Spleen (tissue), 11 donors: ENCODE measurements at regions not wholly inside any gene's neighbourhood (a gene's known extent, or its start where the extent isn't known, plus 50 kb on each side); places are given as distances from the start of the nearest gene placed in this dataset.
"Not testable (repeated sequence)": the region's sequence is repeated elsewhere in the genome, so short reads cannot be mapped to it uniquely, and the experiment has no call there.

Experiments used
- DNase-seq: peaks from one replicate; pipeline ENCODE4 v3.0.0-alpha.2; 2020
- H3K27ac ChIP-seq, 8 donors: fragments of 200-600 bp; sonication (generic) in 7 of 8; 1 replicate in 4 of 8; 2 replicates in 4 of 8; pipeline versions ENCODE4 v1.5.0 to v1.8.0; 2016 to 2021; ENCODE audit warnings: inconsistent platforms in 4 of 8, mild to moderate bottlenecking in 4 of 8, moderate library complexity in 1 of 8
- H3K27me3 ChIP-seq, 7 donors: fragments of 200-600 bp; sonication (generic) in 6 of 7; replicated peaks in 1 of 7; 1 replicate in 4 of 7; 2 replicates in 3 of 7; pipeline versions ENCODE4 v1.5.0 to v1.8.0; 2016 to 2021; ENCODE audit warnings: inconsistent platforms in 3 of 7, mild to moderate bottlenecking in 1 of 7
- H3K36me3 ChIP-seq, 6 donors: fragments of 200-600 bp; sonication (generic) in 5 of 6; 1 replicate in 4 of 6; 2 replicates in 2 of 6; pipeline versions ENCODE4 v1.5.0 to v1.8.0; 2016 to 2021; ENCODE audit warnings: inconsistent platforms in 2 of 6
- H3K4me1 ChIP-seq, 6 donors: fragments of 200-600 bp; sonication (generic) in 5 of 6; 1 replicate in 3 of 6; 2 replicates in 3 of 6; pipeline versions ENCODE4 v1.5.0 to v1.8.0; 2016 to 2021; ENCODE audit warnings: inconsistent platforms in 3 of 6
- H3K4me3 ChIP-seq, 8 donors: fragments of 200-600 bp; sonication (generic) in 7 of 8; 1 replicate in 4 of 8; 2 replicates in 4 of 8; pipeline versions ENCODE4 v1.5.0 to v1.8.0; 2016 to 2021; ENCODE audit warnings: inconsistent platforms in 4 of 8, mild to moderate bottlenecking in 4 of 8, moderate library complexity in 2 of 8
- H3K9me3 ChIP-seq, 8 donors: fragments of 200-600 bp; sonication (generic) in 7 of 8; 1 replicate in 4 of 8; 2 replicates in 4 of 8; pipeline versions ENCODE4 v1.5.0 to v1.8.0; 2016 to 2021; ENCODE audit warnings: inconsistent platforms in 4 of 8
- CTCF ChIP-seq, 11 experiments: fragments of 200-600 bp in 7 of 11; fragments of 450-650 bp in 4 of 11; sonication (generic) in 4 of 11; IDR thresholded peaks in 8 of 11; conservative IDR thresholded peaks in 3 of 11; 1 replicate in 7 of 11; 2 replicates in 4 of 11; pipeline versions ENCODE4 v1.4.0 to v1.8.0; 2016 to 2021; ENCODE audit warnings: antibody characterized with exemption in 11 of 11, inconsistent platforms in 4 of 11, mild to moderate bottlenecking in 1 of 11
- POLR2A ChIP-seq, 3 donors: fragments of 450-650 bp; IDR thresholded peaks; one replicate each; pipeline ENCODE4 v1.5.1; 2017; ENCODE audit warnings: antibody characterized with exemption in 3 of 3, mild to moderate bottlenecking in 1 of 3
- POLR2AphosphoS5 ChIP-seq, 3 donors: sonication (generic); formaldehyde crosslinking; IDR thresholded peaks; one replicate each; pipeline ENCODE4 v1.5.1; 2017; ENCODE audit warnings: antibody characterized with exemption in 3 of 3
- WGBS, 5 donors: extraction: QIAGEN DNeasy Blood & Tissue Kit in 3 of 5; methylation state at CpG; one replicate each; pipeline versions ENCODE4 v1.1.5 to v1.1.7; 2013 to 2018; 5-methylcytosine and 5-hydroxymethylcytosine counted together
- intact Hi-C: fragments of 100-400 bp; cut with DNase I; formaldehyde crosslinking; loops from one replicate; pipeline ENCODE4 v1.15.0; 2023; ENCODE audit warnings: low total_unique reads
- donor health status: healthy with polysubstance abuse.
- donor health status: DM: no; HTN: no; CAD: no; lungs with moderate emphysema.
- donor health status: DM: no; HTN: no; CAD: no.
- donor health status: Bipolar disorder and iron deficiency.
- donor health status: healthy.
- donor health status: DM: no; HTN: no; CAD: no.
- donor health status: DM: yes; HTN: yes; CAD: no.

GRCh38 chr18:29849144-29849543 lies 1193.4 kb downstream of the DSC3 start:
- Histone ChIP-seq H3K27ac (no peak overlapping the region), H3K36me3 (no peaks in the 10 kb centered on the region), H3K4me3 (no peak overlapping the region), H3K4me1 (no peaks in the 10 kb centered on the region), H3K9me3 (peaks cover 0 to 20% (median 0%) of the 10 kb centered on the region in 8 donors), H3K27me3 (no peaks in the 10 kb centered on the region)
- WGBS, 5 donors, result 71 to 97% (median 82%) methylated on average over 1 of the region's 1 CpG
- no peak for DNase-seq
- TF ChIP-seq CTCF (IDR thresholded peaks at IDR 0.05 in 8 of 11, conservative IDR thresholded peaks at IDR 0.05 in 3 of 11) (no peak), POLR2AphosphoS5 (IDR thresholded peaks at IDR 0.05) (no peak)
- intact Hi-C loops, result no loop called here

GRCh38 chr18:29841631-29842030 lies 1200.9 kb downstream of the DSC3 start:
- Histone ChIP-seq H3K27ac (no peak overlapping the region), H3K27me3 (no peaks in the 10 kb centered on the region), H3K36me3 (no peaks in the 10 kb centered on the region), H3K4me3 (no peak overlapping the region), H3K4me1 (no peaks in the 10 kb centered on the region), H3K9me3 (peaks cover 0 to 8% (median 0%) of the 10 kb centered on the region in 8 donors)
- 28 to 64% (median 29%) methylated on average over 3 of the region's 3 CpGs for WGBS, 5 donors
- DNase-seq, result no peak
- intact Hi-C loops, result no loop called here
- TF ChIP-seq POLR2A (IDR thresholded peaks at IDR 0.05) (no peak), POLR2AphosphoS5 (IDR thresholded peaks at IDR 0.05) (no peak), CTCF (IDR thresholded peaks at IDR 0.05 in 8 of 11, conservative IDR thresholded peaks at IDR 0.05 in 3 of 11) (no peak)

- Histone ChIP-seq H3K27ac (no peak overlapping the region), H3K9me3 (peaks cover 0 to 8% (median 0%) of the 10 kb centered on the region in 8 donors), H3K36me3 (no peaks in the 10 kb centered on the region), H3K4me1 (no peaks in the 10 kb centered on the region), H3K27me3 (no peaks in the 10 kb centered on the region), H3K4me3 (no peak overlapping the region)
- TF ChIP-seq POLR2AphosphoS5 (IDR thresholded peaks at IDR 0.05) (no peak), POLR2A (IDR thresholded peaks at IDR 0.05) (no peak), CTCF (IDR thresholded peaks at IDR 0.05 in 8 of 11, conservative IDR thresholded peaks at IDR 0.05 in 3 of 11) (no peak)
- intact Hi-C loops, result no loop called here
- DNase-seq, result no peak
Observed at GRCh38 chr18:29840089-29840488, 1202.5 kb downstream of the DSC3 start.

GRCh38 chr18:29838961-29839360 lies 1203.6 kb downstream of the DSC3 start:
- H3K27me3 ChIP-seq, intact Hi-C loops, H3K36me3 ChIP-seq, H3K4me1 ChIP-seq, H3K9me3 ChIP-seq, H3K4me3 ChIP-seq, H3K27ac ChIP-seq, DNase-seq: not testable (repeated sequence)
- WGBS, 5 donors, result 84 to 93% (median 91%) methylated on average over 12 of the region's 12 CpGs

GRCh38 chr18:29838556-29838955 lies 1204.0 kb downstream of the DSC3 start:
- Histone ChIP-seq H3K4me3 (no peak overlapping the region), H3K36me3 (no peaks in the 10 kb centered on the region), H3K9me3 (peaks cover 0 to 8% (median 0%) of the 10 kb centered on the region in 8 donors), H3K27me3 (no peaks in the 10 kb centered on the region), H3K4me1 (no peaks in the 10 kb centered on the region), H3K27ac (no peak overlapping the region)
- DNase-seq, result no peak
- TF ChIP-seq POLR2AphosphoS5 (IDR thresholded peaks at IDR 0.05), result no peak
- no peak for TF ChIP-seq CTCF (IDR thresholded peaks at IDR 0.05 in 8 of 11, conservative IDR thresholded peaks at IDR 0.05 in 3 of 11)
- TF ChIP-seq POLR2A (IDR thresholded peaks at IDR 0.05), result no peak
- 75 to 89% (median 83%) methylated on average over 1 of the region's 1 CpG for WGBS, 5 donors
- intact Hi-C loops, result no loop called here
